ENCODE measurements at regions not wholly inside any gene's neighbourhood (a gene's known extent, or its start where the extent isn't known, plus 50 kb on each side); places are given as distances from the start of the nearest gene placed in this dataset.

GRCh38 chr7:122206985-122207384 lies 62.9 kb upstream of the AASS start:
- no peak for TF ChIP-seq EZH2 (IDR thresholded peaks at IDR 0.05; ENCODE audit: borderline replicate concordance, low read length)
- TF ChIP-seq, protein P1, sequence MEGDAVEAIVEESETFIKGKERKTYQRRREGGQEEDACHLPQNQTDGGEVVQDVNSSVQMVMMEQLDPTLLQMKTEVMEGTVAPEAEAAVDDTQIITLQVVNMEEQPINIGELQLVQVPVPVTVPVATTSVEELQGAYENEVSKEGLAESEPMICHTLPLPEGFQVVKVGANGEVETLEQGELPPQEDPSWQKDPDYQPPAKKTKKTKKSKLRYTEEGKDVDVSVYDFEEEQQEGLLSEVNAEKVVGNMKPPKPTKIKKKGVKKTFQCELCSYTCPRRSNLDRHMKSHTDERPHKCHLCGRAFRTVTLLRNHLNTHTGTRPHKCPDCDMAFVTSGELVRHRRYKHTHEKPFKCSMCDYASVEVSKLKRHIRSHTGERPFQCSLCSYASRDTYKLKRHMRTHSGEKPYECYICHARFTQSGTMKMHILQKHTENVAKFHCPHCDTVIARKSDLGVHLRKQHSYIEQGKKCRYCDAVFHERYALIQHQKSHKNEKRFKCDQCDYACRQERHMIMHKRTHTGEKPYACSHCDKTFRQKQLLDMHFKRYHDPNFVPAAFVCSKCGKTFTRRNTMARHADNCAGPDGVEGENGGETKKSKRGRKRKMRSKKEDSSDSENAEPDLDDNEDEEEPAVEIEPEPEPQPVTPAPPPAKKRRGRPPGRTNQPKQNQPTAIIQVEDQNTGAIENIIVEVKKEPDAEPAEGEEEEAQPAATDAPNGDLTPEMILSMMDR (conservative IDR thresholded peaks at IDR 0.05 in 1 of 2, IDR thresholded peaks at IDR 0.05 in 1 of 2; ENCODE audit: extremely low read depth in 1 of 2, insufficient read depth in 1 of 2, low read depth in 1 of 2, low read length in 2 of 2), result no peak
